ENCODE measurements at regions not wholly inside any gene's neighbourhood (a gene's known extent, or its start where the extent isn't known, plus 50 kb on each side); places are given as distances from the start of the nearest gene placed in this dataset.

DNA sequence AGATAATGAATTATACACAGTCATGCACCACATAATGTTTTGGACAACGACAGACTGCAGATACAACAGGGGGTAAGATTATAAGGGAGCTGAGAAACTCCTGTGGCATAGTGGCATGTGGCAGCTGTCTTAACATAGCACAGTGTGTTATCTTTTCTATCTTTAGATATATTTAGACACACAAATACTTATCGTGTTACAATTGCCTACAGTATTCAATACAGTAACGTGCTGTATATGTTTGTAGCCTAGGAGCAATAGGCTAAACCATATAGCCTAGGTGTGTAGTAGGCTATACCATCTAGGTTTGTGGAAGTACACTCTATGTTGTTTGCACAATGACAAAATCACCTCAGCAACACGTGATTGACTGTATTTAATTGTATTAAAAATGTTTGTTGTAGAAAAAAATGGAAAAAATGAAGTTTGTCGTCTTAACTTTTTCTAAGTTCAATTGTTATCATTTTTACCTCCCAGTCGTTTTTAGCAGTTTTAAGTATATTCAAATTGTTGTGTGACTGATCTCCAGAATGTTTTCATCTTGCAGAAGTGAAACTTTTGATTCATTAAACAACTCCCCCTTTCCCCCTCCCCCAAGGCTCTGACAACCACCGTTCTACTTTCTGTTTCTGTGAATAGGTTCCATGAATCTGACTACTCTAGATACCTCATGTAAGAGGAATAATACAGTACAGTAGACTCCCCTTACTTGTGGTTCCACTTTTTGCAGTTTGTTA, 351.0 kb upstream of the B3GALT2 start:
- FAIRE-seq (no peak), DNase-seq (ENCODE audit: low read depth) (no peak)
- Histone ChIP-seq H3K27me3 (ENCODE audit: control insufficient read depth, insufficient read depth, low read length) (no peaks in the 10 kb centered on the region), H3K36me3 (ENCODE audit: control insufficient read depth, insufficient read depth, low read length) (no peaks in the 10 kb centered on the region), H3K4me3 (ENCODE audit: low read depth, low read length) (no peak overlapping the region)
- TF ChIP-seq, protein P1, sequence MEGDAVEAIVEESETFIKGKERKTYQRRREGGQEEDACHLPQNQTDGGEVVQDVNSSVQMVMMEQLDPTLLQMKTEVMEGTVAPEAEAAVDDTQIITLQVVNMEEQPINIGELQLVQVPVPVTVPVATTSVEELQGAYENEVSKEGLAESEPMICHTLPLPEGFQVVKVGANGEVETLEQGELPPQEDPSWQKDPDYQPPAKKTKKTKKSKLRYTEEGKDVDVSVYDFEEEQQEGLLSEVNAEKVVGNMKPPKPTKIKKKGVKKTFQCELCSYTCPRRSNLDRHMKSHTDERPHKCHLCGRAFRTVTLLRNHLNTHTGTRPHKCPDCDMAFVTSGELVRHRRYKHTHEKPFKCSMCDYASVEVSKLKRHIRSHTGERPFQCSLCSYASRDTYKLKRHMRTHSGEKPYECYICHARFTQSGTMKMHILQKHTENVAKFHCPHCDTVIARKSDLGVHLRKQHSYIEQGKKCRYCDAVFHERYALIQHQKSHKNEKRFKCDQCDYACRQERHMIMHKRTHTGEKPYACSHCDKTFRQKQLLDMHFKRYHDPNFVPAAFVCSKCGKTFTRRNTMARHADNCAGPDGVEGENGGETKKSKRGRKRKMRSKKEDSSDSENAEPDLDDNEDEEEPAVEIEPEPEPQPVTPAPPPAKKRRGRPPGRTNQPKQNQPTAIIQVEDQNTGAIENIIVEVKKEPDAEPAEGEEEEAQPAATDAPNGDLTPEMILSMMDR (IDR thresholded peaks at IDR 0.05; ENCODE audit: insufficient read depth, low read length, severe bottlenecking), result no peak

DNA sequence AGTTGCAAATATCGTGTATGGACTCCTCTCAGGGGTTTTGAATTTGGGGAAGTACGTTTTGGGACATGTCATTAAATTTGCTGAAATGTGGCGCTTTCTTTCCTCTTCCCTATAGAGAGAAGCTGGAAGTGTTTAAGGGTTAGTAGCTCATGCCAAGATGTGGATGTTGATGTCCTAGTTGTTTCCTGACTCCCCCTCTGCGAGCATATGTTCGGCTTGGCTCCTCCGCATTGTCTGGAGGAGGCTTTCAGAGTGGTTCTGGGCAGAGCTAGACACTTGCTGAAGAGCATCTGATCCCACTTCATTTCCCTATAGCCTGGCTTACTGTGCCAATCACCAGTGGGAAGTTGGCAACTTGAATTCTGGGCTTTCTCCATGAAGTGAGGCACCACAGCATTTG, 347.4 kb upstream of the B3GALT2 start:
- FAIRE-seq, result peak; percentile 40
- no peak overlapping the region for H3K4me3 ChIP-seq (ENCODE audit: low read depth, low read length)
- H3K36me3 ChIP-seq (ENCODE audit: control insufficient read depth, insufficient read depth, low read length), result no peaks in the 10 kb centered on the region
- no peaks in the 10 kb centered on the region for H3K27me3 ChIP-seq (ENCODE audit: control insufficient read depth, insufficient read depth, low read length)
- TF ChIP-seq, protein P1 (IDR thresholded peaks at IDR 0.05; ENCODE audit: insufficient read depth, low read length, severe bottlenecking), result no peak
- DNase-seq (ENCODE audit: low read depth), result no peak

DNA sequence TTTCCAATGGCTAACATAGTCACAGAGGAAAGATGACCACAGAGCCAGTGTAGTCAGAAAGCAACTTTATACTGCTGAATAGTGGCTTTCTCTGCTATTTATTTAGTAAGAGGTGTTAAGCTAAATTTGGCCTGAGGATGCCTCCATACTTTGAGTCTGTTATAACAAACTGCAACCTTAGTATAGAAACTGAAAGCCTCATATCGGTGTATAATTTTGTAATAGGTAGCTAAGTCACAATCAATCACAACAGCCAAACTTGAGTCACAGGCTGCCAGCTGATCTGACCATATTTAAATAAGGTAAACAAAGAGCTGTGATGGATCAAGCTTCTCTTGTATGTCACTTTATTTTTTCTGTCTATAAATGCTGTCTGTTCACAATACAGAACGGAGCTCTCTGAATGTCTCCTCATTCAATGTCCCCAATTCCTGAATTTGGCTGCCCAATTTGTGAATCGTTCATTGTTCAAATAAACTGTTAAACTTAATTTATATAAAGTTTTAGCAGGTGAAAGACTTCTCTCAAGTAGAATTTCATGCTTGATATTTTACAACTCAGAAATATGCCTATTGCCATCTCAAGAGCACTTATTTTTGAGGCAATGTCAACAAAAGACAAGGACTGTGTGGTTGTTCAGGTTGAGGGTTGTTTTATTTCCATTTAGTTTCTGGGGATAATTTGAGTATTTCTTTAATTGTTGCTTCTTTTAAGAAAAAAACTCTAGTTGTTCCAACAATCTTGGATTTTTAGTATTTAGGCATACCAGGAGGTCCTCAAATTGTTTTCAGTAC, 339.7 kb upstream of the B3GALT2 start:
- H3K27me3 ChIP-seq (ENCODE audit: control insufficient read depth, insufficient read depth, low read length), result no peaks in the 10 kb centered on the region
- DNase-seq (ENCODE audit: low read depth) (no peak), FAIRE-seq (no peak)
- TF ChIP-seq, protein P1 (IDR thresholded peaks at IDR 0.05; ENCODE audit: insufficient read depth, low read length, severe bottlenecking), result no peak
- no peak overlapping the region for H3K4me3 ChIP-seq (ENCODE audit: low read depth, low read length)
- no peaks in the 10 kb centered on the region for H3K36me3 ChIP-seq (ENCODE audit: control insufficient read depth, insufficient read depth, low read length)

DNA sequence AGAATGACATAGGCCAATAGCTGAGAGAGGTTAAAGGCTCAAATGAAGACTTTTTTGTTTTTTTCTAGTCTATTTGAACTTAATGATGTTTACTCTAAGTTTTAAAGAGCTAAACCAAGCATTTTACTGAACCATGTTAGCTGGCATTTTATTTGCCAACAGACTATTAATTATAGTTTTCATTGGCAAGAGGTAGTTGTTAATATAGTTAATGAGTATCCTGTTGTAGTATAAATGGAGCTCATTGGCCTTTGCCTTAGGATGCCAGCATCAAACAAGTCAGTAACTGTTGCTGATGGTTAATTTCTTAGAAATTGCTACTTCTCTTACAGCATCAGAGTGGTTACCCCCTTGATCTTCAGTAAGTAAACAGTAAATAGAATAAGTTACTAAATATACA, 339.0 kb upstream of the B3GALT2 start:
- no peak for DNase-seq (ENCODE audit: low read depth)
- H3K36me3 ChIP-seq (ENCODE audit: control insufficient read depth, insufficient read depth, low read length), result no peaks in the 10 kb centered on the region
- FAIRE-seq, result no peak
- H3K4me3 ChIP-seq (ENCODE audit: low read depth, low read length), result no peak overlapping the region
- no peaks in the 10 kb centered on the region for H3K27me3 ChIP-seq (ENCODE audit: control insufficient read depth, insufficient read depth, low read length)
- TF ChIP-seq, protein P1 (IDR thresholded peaks at IDR 0.05; ENCODE audit: insufficient read depth, low read length, severe bottlenecking), result no peak

DNA sequence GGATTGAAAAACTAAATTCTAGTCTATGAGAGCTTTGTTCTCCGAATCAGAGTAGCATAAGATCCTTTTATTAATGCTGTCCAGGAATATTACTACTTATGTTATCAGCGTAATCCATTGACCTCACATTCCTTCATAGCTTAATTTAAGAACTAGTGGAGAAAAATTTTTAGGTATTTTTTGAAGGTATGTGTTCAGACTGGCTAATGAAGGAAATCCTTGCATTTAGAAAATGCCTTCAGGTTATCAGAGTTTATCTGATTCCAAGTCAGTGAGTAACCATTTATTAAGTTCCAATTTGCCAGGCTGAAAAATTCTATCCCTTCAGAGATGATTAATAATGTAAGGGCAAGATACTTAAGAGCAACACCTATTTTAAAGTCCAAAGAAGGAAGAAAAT, 338.2 kb upstream of the B3GALT2 start:
- Histone ChIP-seq H3K4me3 (ENCODE audit: low read depth, low read length) (no peak overlapping the region), H3K27me3 (ENCODE audit: control insufficient read depth, insufficient read depth, low read length) (no peaks in the 10 kb centered on the region), H3K36me3 (ENCODE audit: control insufficient read depth, insufficient read depth, low read length) (no peaks in the 10 kb centered on the region)
- TF ChIP-seq, protein P1 (IDR thresholded peaks at IDR 0.05; ENCODE audit: insufficient read depth, low read length, severe bottlenecking), result no peak
- FAIRE-seq, result no peak
- peak; percentile 13 for DNase-seq (ENCODE audit: low read depth)

Data from bronchial epithelial cell (primary cell).